ENCODE measurements at regions not wholly inside any gene's neighbourhood (a gene's known extent, or its start where the extent isn't known, plus 50 kb on each side); places are given as distances from the start of the nearest gene placed in this dataset.
"Not testable (repeated sequence)": the region's sequence is repeated elsewhere in the genome, so short reads cannot be mapped to it uniquely, and the experiment has no call there.

- intact Hi-C loops (cut with DNase I) = no loop called here
- TF ChIP-seq, protein P1, sequence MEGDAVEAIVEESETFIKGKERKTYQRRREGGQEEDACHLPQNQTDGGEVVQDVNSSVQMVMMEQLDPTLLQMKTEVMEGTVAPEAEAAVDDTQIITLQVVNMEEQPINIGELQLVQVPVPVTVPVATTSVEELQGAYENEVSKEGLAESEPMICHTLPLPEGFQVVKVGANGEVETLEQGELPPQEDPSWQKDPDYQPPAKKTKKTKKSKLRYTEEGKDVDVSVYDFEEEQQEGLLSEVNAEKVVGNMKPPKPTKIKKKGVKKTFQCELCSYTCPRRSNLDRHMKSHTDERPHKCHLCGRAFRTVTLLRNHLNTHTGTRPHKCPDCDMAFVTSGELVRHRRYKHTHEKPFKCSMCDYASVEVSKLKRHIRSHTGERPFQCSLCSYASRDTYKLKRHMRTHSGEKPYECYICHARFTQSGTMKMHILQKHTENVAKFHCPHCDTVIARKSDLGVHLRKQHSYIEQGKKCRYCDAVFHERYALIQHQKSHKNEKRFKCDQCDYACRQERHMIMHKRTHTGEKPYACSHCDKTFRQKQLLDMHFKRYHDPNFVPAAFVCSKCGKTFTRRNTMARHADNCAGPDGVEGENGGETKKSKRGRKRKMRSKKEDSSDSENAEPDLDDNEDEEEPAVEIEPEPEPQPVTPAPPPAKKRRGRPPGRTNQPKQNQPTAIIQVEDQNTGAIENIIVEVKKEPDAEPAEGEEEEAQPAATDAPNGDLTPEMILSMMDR (IDR thresholded peaks at IDR 0.05) = no peak
- H3K36me3 ChIP-seq = no peaks in the 10 kb centered on the region
- ATAC-seq (no peak), DNase-seq (no peak), FAIRE-seq (no peak)
- H3K9me3 ChIP-seq = no peaks in the 10 kb centered on the region
- no peak overlapping the region for H3K4me3 ChIP-seq
- no peaks in the 10 kb centered on the region for H3K27me3 ChIP-seq
- 66 to 74% methylated on average over 3 of the region's 3 CpGs for WGBS, 2 donors
- no peak overlapping the region for H3K27ac ChIP-seq
- H3K4me1 ChIP-seq = peaks cover 0 to 11% (median 6%) of the 10 kb centered on the region in 3 donors
These were observed 79.6 kb upstream of the SIRPA start for GRCh38 chr20:1815502-1816085.

GRCh38 chr20:1814861-1815260 is 80.3 kb upstream of the SIRPA start:
- H3K9me3 ChIP-seq; ATAC-seq; H3K27ac ChIP-seq; H3K36me3 ChIP-seq; FAIRE-seq; DNase-seq; H3K27me3 ChIP-seq; H3K4me3 ChIP-seq; intact Hi-C loops (cut with DNase I): not testable (repeated sequence)
- 80 to 81% methylated on average over 1 of the region's 1 CpG for WGBS, 2 donors
- peaks cover 0 to 15% (median 6%) of the 10 kb centered on the region in 3 donors for H3K4me1 ChIP-seq

- Histone ChIP-seq H3K4me3 (no peak overlapping the region), H3K36me3 (no peaks in the 10 kb centered on the region), H3K4me1 (peaks cover 0 to 15% (median 6%) of the 10 kb centered on the region in 3 donors), H3K27ac (peak overlapping the region in 1 of 4 donors; percentile 10), H3K9me3 (no peaks in the 10 kb centered on the region), H3K27me3 (no peaks in the 10 kb centered on the region)
- DNase-seq (no peak), FAIRE-seq (no peak), ATAC-seq (no peak)
- WGBS, 2 donors = 72 to 83% methylated on average over 13 of the region's 13 CpGs
- intact Hi-C loops (cut with DNase I) = no loop called here
- TF ChIP-seq, protein P1 (IDR thresholded peaks at IDR 0.05) = no peak
These were observed 81.3 kb upstream of the SIRPA start for GRCh38 chr20:1813674-1814635.

GRCh38 chr20:1813101-1813529 is 82.1 kb upstream of the SIRPA start:
- TF ChIP-seq, protein P1 (IDR thresholded peaks at IDR 0.05) = no peak
- WGBS, 2 donors = 21 to 34% methylated on average over 7 of the region's 7 CpGs
- no peak for FAIRE-seq
- Histone ChIP-seq H3K27me3 (no peaks in the 10 kb centered on the region), H3K27ac (peak overlapping the region in 2 of 4 donors; percentile 10 to 30), H3K9me3 (no peaks in the 10 kb centered on the region), H3K4me1 (peaks cover 0 to 15% (median 6%) of the 10 kb centered on the region in 3 donors), H3K4me3 (no peak overlapping the region), H3K36me3 (no peaks in the 10 kb centered on the region)
- peak in 3 of 4 donors; percentile 31 to 53 (median 40) for ATAC-seq
- intact Hi-C loops (cut with DNase I) = no loop called here
- DNase-seq = peak in 1 of 6 donors; percentile 47

DNA sequence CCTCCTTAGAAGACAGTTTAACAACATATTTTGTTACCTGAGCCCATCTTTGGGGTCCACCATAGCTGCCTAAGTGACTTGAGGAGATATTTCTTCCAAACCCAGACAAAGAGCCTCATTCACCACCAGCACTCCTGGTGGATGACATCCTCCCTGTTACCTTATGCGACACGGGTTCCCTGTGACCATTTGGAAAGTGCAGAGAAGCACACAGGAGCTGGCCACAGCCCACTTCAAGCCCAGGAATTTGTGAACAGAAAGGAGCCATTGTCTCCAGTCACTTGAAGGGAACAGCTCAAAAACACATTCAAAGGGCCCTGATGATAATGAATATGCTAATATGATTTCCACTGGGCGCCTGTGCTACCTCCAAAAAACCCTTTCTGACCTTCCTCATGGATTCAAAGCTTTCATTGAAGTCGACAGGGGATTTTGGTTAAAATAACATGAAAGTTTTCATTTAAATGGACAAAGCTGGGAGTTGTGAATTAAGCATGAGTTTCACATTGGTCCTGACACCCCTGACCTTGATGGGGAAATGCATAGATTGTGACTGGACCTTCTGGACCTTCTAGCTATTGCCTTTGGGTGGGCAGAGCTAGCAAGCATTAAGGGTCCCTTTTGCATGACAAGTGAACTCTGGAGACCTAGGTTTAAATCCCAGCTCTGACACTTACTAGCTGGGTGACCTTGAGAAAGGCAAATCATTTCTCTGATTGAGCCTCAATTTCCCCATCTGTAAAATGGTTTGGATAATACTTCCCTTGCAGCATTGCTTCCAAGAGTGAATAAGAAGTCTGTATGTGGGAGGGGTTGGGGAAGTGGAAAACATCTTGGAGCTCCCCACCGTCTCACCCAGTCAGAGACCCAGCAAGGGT is 83.3 kb upstream of the SIRPA start:
- DNase-seq (peak in 1 of 6 donors; percentile 43), ATAC-seq (peak; percentile 14 to 83 (median 59)), FAIRE-seq (no peak)
- Histone ChIP-seq H3K4me3 (no peak overlapping the region), H3K27me3 (no peaks in the 10 kb centered on the region), H3K36me3 (no peaks in the 10 kb centered on the region), H3K4me1 (peaks cover 0 to 15% (median 6%) of the 10 kb centered on the region in 3 donors), H3K27ac (peak overlapping the region; percentile 49 to 82 (median 66)), H3K9me3 (no peaks in the 10 kb centered on the region)
- TF ChIP-seq, protein P1 (IDR thresholded peaks at IDR 0.05) = no peak
- intact Hi-C loops (cut with DNase I) = no loop called here
- 24% methylated on average over 5 of the region's 5 CpGs for WGBS, 2 donors

Data from pancreas (tissue), 10 donors.